Tibial nerve (tissue), 3 donors: ENCODE measurements at regions not wholly inside any gene's neighbourhood (a gene's known extent, or its start where the extent isn't known, plus 50 kb on each side); places are given as distances from the start of the nearest gene placed in this dataset.

Experiments
- POLR2A ChIP-seq, 2 donors: fragments of 450-650 bp; IDR thresholded peaks; one replicate each; pipeline ENCODE4 v1.6.1; 2017; ENCODE audit warnings: antibody characterized with exemption in 2 of 2, mild to moderate bottlenecking in 2 of 2, moderate library complexity in 2 of 2
- TF ChIP-seq, protein P1 (sequence below), 5 experiments: fragments of 200-600 bp in 3 of 5; fragments of 450-650 bp in 2 of 5; sonication (generic) in 3 of 5; IDR thresholded peaks; one replicate each; pipeline ENCODE4 v1.5.1; 2016 to 2019; ENCODE audit warnings: antibody characterized with exemption in 5 of 5, mild to moderate bottlenecking in 3 of 5, moderate library complexity in 2 of 5

DNA sequence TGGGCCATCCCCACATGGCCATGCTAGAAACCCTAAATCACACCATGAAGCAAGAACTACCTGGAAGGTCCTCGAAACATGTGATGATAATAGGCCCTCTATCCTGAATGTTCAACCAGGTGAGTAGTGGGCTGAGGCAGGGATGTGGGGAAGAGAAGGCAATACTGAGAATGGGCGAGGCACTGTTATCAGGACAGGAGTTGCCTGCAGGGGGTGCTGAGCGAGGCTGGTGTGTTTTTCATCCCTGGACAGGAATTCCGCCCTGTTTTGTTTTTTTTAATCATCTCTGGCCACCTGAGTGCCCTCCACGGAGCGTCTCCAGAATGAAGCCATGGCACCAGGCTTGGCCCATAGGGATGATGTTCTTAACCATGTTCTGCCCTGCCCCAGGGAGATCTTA lies 103.0 kb upstream of the SOX11 start:
- TF ChIP-seq POLR2A (IDR thresholded peaks at IDR 0.05) = no peak
- TF ChIP-seq, protein P1, sequence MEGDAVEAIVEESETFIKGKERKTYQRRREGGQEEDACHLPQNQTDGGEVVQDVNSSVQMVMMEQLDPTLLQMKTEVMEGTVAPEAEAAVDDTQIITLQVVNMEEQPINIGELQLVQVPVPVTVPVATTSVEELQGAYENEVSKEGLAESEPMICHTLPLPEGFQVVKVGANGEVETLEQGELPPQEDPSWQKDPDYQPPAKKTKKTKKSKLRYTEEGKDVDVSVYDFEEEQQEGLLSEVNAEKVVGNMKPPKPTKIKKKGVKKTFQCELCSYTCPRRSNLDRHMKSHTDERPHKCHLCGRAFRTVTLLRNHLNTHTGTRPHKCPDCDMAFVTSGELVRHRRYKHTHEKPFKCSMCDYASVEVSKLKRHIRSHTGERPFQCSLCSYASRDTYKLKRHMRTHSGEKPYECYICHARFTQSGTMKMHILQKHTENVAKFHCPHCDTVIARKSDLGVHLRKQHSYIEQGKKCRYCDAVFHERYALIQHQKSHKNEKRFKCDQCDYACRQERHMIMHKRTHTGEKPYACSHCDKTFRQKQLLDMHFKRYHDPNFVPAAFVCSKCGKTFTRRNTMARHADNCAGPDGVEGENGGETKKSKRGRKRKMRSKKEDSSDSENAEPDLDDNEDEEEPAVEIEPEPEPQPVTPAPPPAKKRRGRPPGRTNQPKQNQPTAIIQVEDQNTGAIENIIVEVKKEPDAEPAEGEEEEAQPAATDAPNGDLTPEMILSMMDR (IDR thresholded peaks at IDR 0.05) = no peak
